IPS-20b (cell line): ENCODE measurements at regions not wholly inside any gene's neighbourhood (a gene's known extent, or its start where the extent isn't known, plus 50 kb on each side); places are given as distances from the start of the nearest gene placed in this dataset.
"Not testable (repeated sequence)": the region's sequence is repeated elsewhere in the genome, so short reads cannot be mapped to it uniquely, and the experiment has no call there.

ENCODE experiments used
- H3K27ac ChIP-seq: one replicate; pipeline ENCODE4 v1.5.1; 2013; ENCODE audit warnings: low read length
- H3K27me3 ChIP-seq: 2 replicates; pipeline ENCODE4 v1.6.1; 2013; ENCODE audit warnings: mild to moderate bottlenecking, low read length, inconsistent platforms; ENCODE audit not compliant: insufficient read depth
- H3K36me3 ChIP-seq: 2 replicates; pipeline ENCODE4 v1.6.1; 2013; ENCODE audit warnings: low read depth, mild to moderate bottlenecking, inconsistent platforms, low read length, moderate library complexity; ENCODE audit not compliant: insufficient read depth
- H3K4me1 ChIP-seq: 2 replicates; pipeline ENCODE4 v1.6.1; 2013; ENCODE audit warnings: mild to moderate bottlenecking, control low read depth, inconsistent platforms, low read length, moderate library complexity; ENCODE audit not compliant: insufficient read depth
- H3K4me3 ChIP-seq: 2 replicates; pipeline ENCODE4 v1.5.1; 2013; ENCODE audit warnings: mild to moderate bottlenecking, low read length, inconsistent platforms
- H3K9ac ChIP-seq: 2 replicates; pipeline ENCODE4 v1.6.1; 2013; ENCODE audit warnings: low read depth, mild to moderate bottlenecking, inconsistent platforms, low read length, moderate library complexity
- H3K9me3 ChIP-seq: 2 replicates; pipeline ENCODE4 v1.6.1; 2013; ENCODE audit warnings: mild to moderate bottlenecking, low read depth, low read length, inconsistent platforms; ENCODE audit not compliant: insufficient read depth

DNA sequence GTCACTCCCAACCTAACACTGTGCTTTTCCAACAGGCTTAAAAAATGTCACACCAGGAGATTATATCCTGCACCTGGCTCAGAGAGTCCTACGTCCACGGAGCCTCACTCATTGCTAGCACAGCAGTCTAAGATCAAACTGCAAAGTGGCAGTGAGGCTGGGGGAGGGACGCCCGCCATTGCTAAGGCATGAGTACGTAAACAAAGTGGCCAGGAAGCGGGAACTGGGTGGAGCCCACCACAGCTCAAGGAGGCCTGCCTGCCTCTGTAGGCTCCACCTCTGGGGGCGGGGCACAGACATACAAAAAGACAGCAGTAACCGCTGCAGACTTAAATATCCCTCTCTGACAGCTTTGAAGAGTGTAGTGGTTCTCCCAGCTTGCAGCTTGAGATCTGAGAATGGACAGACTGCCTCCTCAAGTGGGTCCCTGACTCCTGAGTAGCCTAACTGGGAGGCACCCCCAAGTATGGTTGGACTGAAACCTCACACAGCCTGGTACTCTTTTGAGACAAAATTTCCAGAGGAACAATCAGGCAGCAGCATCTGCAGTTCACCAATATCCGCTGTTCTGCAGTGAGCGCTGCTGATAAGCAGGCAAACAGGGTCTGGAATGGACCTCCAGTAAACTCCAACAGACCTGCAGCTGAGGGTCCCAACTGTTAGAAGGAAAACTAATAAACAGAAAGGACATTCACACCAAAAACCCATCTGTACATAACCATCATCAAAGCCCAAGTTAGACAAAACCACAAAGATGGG is 2986.4 kb upstream of the OR11H1 start:
- H3K9ac ChIP-seq, H3K9me3 ChIP-seq, H3K27me3 ChIP-seq, H3K4me3 ChIP-seq, H3K27ac ChIP-seq, H3K36me3 ChIP-seq, H3K4me1 ChIP-seq: not testable (repeated sequence)

DNA sequence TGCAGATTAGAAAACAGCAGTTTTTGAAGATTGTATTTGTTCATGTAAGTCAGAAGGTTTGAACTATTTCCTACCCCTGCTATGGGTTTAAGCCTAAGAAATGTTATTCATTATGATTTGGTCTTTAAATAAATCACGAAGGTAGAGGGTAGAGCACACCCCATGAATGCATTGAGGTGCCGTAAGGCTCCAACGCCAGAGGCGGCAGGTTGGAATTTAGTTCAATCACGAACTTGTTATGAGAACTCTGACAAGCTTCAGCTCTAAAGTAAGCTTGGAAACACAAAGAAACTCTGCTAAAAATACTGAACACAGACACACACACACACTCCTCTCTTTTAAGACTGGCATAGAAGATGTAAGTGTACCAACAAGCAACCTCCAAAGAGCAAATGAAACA is 2974.6 kb upstream of the OR11H1 start:
- H3K27ac ChIP-seq, H3K9ac ChIP-seq, H3K36me3 ChIP-seq, H3K9me3 ChIP-seq, H3K27me3 ChIP-seq, H3K4me3 ChIP-seq, H3K4me1 ChIP-seq: not testable (repeated sequence)

DNA sequence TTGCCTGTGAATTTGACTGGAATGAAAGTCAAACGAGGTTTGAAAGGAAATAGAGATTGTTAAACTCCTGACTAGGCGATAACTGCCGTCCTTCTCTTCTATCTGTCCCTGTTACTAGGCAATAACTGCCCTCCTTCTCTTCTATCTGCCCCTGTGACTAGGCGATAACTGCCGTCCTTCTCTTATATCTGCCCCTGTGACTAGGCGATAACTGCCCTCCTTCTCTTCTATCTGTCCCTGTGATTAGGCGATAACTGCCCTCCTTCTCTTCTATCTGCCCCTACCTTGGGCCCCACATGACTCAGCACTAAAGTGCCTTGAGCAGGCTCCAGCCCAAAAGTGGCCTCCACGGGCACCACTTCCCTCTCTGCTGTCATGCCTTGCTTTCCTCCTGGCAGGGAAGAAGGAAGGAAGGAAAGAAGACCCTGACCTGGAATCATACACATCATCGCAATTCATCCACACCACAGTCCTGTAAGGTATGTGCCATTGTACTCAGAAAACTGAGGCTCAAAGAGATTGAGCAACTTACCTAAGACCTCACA is 2973.3 kb upstream of the OR11H1 start:
- not testable (repeated sequence) for H3K4me3 ChIP-seq

DNA sequence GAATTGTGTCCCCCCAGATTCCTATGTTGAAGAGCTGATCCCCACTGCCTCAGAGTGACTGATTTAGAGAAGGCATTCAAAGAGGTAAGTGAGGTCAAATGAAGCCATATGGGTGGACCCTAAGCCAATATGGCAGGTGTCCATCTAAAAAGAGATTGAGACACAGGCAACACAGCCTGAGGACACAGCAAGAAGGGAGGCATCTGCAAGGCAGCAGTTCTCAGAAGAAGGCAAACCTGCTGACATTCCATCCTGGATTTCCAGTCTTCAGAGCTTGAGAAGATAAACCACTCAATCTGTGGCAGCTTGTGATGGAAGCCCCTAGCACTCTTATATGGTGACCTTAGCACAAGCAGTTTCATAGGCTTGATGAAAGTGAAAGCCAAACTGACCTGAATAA is 2956.5 kb upstream of the OR11H1 start:
- not testable (repeated sequence) for H3K9ac ChIP-seq, H3K36me3 ChIP-seq, H3K27ac ChIP-seq, H3K4me3 ChIP-seq, H3K9me3 ChIP-seq, H3K27me3 ChIP-seq, H3K4me1 ChIP-seq

More for the DNA sequence above, 2973.3 kb upstream of the OR11H1 start:
- H3K9ac ChIP-seq, H3K4me1 ChIP-seq, H3K27me3 ChIP-seq, H3K27ac ChIP-seq, H3K36me3 ChIP-seq, H3K9me3 ChIP-seq: not testable (repeated sequence)

DNA sequence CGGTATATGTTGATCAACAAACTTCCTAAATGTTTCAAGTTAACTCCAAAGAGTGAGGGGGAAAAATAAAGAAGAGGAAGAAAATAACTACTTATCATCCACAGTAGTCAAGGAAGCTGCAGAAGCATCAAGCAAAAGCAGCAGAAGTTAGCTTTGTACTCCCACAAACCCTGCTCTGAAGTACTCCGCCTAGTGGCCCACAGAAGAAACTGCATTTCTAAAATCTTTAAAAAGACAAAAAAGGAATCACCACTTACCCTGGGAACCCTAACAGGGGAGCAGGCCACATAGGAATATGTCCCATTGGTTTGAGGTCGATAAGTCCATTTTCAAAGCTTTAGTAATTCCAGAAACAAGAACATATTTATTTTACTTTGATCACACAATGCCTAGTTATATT is 2948.3 kb upstream of the OR11H1 start:
- not testable (repeated sequence) for H3K4me3 ChIP-seq, H3K36me3 ChIP-seq, H3K4me1 ChIP-seq, H3K27me3 ChIP-seq, H3K9me3 ChIP-seq, H3K9ac ChIP-seq, H3K27ac ChIP-seq

DNA sequence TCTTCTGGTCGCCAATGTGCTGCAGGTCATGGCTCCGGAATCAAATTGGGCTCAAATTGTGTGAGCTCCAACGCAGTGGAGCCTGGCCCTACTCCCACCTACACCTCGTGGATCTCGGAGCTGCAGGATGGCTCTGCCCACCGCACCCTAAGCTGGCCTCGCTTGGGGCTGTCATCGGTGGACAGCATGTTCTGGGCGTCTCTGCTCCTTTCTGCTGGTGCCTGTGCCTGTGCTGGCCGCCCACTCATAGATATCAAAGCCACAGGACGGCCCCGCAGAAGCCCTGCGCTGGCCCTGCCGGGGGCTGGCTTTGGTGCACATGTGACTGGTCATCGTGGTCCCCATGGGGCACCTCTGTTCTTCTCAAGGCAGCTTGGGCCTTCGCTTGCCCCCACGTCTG is 2943.5 kb upstream of the OR11H1 start:
- H3K27ac ChIP-seq, H3K36me3 ChIP-seq, H3K4me1 ChIP-seq, H3K27me3 ChIP-seq, H3K4me3 ChIP-seq, H3K9me3 ChIP-seq, H3K9ac ChIP-seq: not testable (repeated sequence)

DNA sequence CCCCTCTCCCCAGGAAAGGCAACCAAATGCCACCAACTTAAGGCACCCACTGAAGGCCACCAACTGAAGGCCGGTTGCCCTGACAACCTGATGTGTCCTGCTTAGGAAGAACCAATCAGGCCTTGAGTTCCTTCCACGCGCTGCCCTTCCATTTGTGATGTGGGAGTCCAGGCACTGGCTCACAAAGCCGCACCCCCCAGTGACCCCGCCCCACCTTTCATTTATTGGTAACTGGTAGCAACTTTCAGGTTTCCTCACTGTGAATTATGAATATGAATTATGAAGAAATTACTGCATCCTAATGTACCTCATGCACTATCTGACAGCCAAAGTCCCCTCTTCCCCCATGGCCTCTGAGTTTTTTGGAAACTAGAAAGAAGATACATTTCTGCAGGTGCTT is 2943.1 kb upstream of the OR11H1 start:
- not testable (repeated sequence) for H3K4me3 ChIP-seq, H3K9ac ChIP-seq, H3K4me1 ChIP-seq, H3K27ac ChIP-seq, H3K27me3 ChIP-seq, H3K36me3 ChIP-seq
- H3K9me3 ChIP-seq: peaks cover 12% of the 10 kb centered on the region

DNA sequence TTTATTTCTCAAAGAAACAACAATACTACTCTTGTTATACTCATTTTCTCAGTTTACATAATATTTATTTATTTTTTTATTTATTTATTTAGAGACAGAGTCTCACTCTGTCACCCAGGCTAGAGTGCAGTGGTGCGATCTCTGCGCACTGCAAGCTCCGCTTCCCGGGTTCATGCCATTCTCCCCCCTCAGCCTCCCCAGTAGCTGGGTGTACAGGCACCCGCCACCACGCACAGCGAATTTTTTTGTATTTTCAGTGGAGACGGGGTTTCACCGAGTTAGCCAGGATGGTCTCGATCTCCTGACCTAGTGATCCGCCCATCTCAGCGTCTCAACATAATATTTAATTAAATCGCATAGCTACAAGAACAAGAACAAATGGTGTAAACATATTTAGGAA is 2932.3 kb upstream of the OR11H1 start:
- peaks cover 74% of the 10 kb centered on the region for H3K9me3 ChIP-seq

DNA sequence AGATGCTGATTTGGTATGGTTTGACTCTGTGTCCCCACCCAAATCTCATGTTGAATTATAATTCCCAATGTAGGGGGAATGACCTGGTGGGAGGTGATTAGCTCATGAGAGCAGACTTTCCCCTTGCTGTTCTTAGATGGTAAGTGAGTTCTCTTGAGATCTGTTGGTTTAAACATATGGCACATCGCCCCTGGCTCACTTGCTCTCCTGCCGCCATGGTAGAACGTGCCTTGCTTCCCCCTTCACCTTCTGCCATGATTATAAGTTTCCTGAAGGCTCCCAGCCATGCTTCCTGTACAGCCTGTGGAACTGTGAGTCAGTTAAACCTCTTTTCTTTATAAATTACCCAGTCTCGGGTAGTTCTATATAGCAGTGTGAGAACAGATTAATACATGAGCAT is 2930.2 kb upstream of the OR11H1 start:
- not testable (repeated sequence) for H3K36me3 ChIP-seq, H3K27me3 ChIP-seq, H3K9ac ChIP-seq, H3K27ac ChIP-seq, H3K4me1 ChIP-seq
- Histone ChIP-seq H3K9me3 (peaks cover 77% of the 10 kb centered on the region), H3K4me3 (peak overlapping the region; percentile 20; the same call in 1 of the 2 replicates)

More for the DNA sequence above, 2932.3 kb upstream of the OR11H1 start:
- not testable (repeated sequence) for H3K36me3 ChIP-seq, H3K9ac ChIP-seq, H3K27me3 ChIP-seq, H3K4me1 ChIP-seq, H3K4me3 ChIP-seq, H3K27ac ChIP-seq

DNA sequence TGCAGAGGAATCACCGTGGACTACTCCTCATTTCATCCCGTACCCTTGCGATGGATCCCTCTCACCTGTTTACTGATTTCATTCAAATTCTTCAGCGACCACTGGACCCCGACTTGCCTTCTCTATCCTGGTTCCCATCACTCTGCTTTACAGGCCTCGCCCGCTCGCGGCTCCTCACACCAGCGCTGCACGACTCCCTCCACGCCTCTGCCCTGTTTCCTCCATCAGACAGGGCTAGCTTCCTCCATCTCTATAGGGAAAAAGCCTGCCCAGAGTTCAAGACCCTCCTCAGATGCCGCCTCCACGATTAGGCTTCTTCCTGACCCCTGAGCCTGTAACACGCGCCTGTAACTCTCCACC is 2926.5 kb upstream of the OR11H1 start:
- H3K27ac ChIP-seq, H3K27me3 ChIP-seq, H3K4me1 ChIP-seq, H3K36me3 ChIP-seq, H3K4me3 ChIP-seq, H3K9ac ChIP-seq: not testable (repeated sequence)
- H3K9me3 ChIP-seq: peaks cover 83% of the 10 kb centered on the region

DNA sequence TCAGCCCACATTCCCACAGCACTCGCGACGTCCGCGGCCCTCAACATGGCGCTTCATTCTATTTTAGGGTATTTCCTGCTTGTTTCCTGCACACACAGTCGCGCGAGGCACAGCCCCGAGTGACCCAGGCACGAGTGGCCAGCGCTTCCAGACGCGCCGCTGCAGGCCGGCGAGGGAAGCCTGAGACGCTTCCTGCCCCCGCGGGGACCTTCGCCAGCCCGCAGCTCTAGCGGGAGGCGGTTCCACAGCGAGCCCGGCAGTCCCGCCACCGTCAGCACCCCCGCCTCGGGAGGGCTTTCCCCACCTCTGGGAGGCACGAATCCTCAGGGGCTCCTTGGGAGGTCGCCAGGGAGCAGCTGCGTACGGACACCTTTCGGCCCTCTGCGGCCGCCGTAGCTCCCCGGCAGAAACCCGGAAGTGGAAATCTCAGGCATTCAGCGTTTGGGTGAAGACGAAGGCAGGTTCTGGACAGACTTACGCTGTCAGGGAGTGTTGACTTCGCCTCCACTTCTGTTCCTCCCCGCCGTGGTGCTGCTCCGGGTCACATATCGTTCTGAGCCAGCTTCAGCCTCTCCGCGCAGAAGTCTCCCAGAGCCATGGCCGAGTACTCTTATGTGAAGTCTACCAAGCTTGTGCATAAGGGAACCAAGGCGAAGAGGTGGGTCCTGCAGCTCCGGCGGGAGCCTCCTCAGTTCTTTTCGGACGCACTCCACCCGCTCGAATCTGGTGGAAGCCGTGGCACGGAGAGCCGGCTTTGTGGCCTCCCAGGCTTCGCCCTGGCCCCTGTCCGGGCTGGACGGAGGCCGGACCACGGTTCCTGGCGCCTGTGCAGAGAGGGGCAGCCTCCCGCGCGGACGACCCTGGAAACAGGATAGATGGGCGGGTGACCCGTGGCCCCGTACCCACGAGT is 2925.9 kb upstream of the OR11H1 start:
- no peaks in the 10 kb centered on the region for H3K27me3 ChIP-seq
- H3K27ac ChIP-seq: no peak overlapping the region
- peaks cover 89% of the 10 kb centered on the region for H3K9me3 ChIP-seq
- no peaks in the 10 kb centered on the region for H3K36me3 ChIP-seq
- H3K4me3 ChIP-seq: no peak overlapping the region
- no peaks in the 10 kb centered on the region for H3K4me1 ChIP-seq
- H3K9ac ChIP-seq: no peak overlapping the region

DNA sequence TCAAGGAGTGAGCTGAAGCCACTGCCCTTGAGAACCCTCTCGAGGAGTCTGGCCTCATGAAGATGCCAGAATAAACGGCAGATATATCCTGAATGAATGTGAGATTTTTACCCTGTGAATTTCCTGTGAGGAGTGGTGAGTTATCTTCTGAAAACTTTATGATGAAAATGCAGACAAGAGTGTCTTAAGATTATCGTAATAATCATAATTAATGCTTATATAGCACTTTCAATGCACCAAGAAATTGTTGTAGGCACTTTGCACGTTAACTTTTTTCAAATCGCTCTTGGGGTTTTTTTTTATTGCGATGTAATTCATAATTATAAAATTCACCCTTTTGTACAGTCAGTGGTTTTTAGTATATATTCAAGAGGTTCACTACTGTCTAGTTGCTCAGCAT is 2924.6 kb upstream of the OR11H1 start:
- not testable (repeated sequence) for H3K4me3 ChIP-seq, H3K27me3 ChIP-seq, H3K4me1 ChIP-seq, H3K27ac ChIP-seq, H3K36me3 ChIP-seq, H3K9ac ChIP-seq
- peaks cover 92% of the 10 kb centered on the region for H3K9me3 ChIP-seq
